ENCODE measurements at regions not wholly inside any gene's neighbourhood (a gene's known extent, or its start where the extent isn't known, plus 50 kb on each side); places are given as distances from the start of the nearest gene placed in this dataset.
A peak's percentile ranks its signal among the peaks of the same experiment; 100 is the strongest.

GRCh38 chr17:77279448-77280303 lies 138.9 kb downstream of the SEC14L1 start:
- Histone ChIP-seq H3K27me3 (no peaks in the 10 kb centered on the region), H3K36me3 (no peaks in the 10 kb centered on the region), H3K4me1 (peaks cover under 1 to 1% of the 10 kb centered on the region in 2 donors), H3K27ac (no peak overlapping the region), H3K4me3 (no peak overlapping the region), H3K9me3 (no peaks in the 10 kb centered on the region)
- intact Hi-C loops (cut with DNase I; ENCODE audit: low total_unique reads): no loop called here
- peak in 1 of 2 donors; percentile 67 for DNase-seq (ENCODE audit: low spot score in 2 of 2)
- TF ChIP-seq POLR2A (IDR thresholded peaks at IDR 0.05) (no peak), CTCF (IDR thresholded peaks at IDR 0.05) (no peak), POLR2AphosphoS5 (IDR thresholded peaks at IDR 0.05) (no peak)

- intact Hi-C loops (cut with DNase I; ENCODE audit: low total_unique reads): loop anchor here (1.0 kb wide), 1 partner anchor 24 kb away; no protein-coding TSS in a partner anchor
- H3K27ac ChIP-seq: peak overlapping the region in 1 of 2 donors; percentile 21
Measured at GRCh38 chr17:77280304-77281121, 139.7 kb downstream of the SEC14L1 start.

GRCh38 chr17:77281122-77281903 lies 140.5 kb downstream of the SEC14L1 start:
- intact Hi-C loops (cut with DNase I; ENCODE audit: low total_unique reads): loop anchor here (1.0 kb wide), 1 partner anchor 23 kb away; no protein-coding TSS in a partner anchor
- peaks cover 4 to 12% of the 10 kb centered on the region in 2 donors for H3K4me1 ChIP-seq
- peak; percentile 53 to 63 for DNase-seq (ENCODE audit: low spot score in 2 of 2)
- H3K27me3 ChIP-seq: no peaks in the 10 kb centered on the region
- no peaks in the 10 kb centered on the region for H3K36me3 ChIP-seq
- H3K4me3 ChIP-seq: peak overlapping the region; percentile 31 to 70 (median 63)
- no peak for TF ChIP-seq CTCF (IDR thresholded peaks at IDR 0.05)
- peak in 1 of 3 donors; percentile 30 for TF ChIP-seq POLR2AphosphoS5 (IDR thresholded peaks at IDR 0.05)
- TF ChIP-seq POLR2A (IDR thresholded peaks at IDR 0.05): no peak
- H3K9me3 ChIP-seq: no peaks in the 10 kb centered on the region
- peak overlapping the region; percentile 74 to 97 for H3K27ac ChIP-seq

More at GRCh38 chr17:77280304-77281121, 139.7 kb downstream of the SEC14L1 start:
- Histone ChIP-seq H3K9me3 (no peaks in the 10 kb centered on the region), H3K4me3 (peak overlapping the region; percentile 20 to 70 (median 63)), H3K4me1 (peaks cover 4 to 8% of the 10 kb centered on the region in 2 donors), H3K27me3 (no peaks in the 10 kb centered on the region), H3K36me3 (no peaks in the 10 kb centered on the region)
- TF ChIP-seq POLR2A (IDR thresholded peaks at IDR 0.05) (no peak), CTCF (IDR thresholded peaks at IDR 0.05) (no peak), POLR2AphosphoS5 (IDR thresholded peaks at IDR 0.05) (no peak)
- DNase-seq (ENCODE audit: low spot score in 2 of 2): no peak

GRCh38 chr17:77281904-77282367 lies 141.2 kb downstream of the SEC14L1 start:
- no peak for DNase-seq (ENCODE audit: low spot score in 2 of 2)
- H3K9me3 ChIP-seq: no peaks in the 10 kb centered on the region
- no peaks in the 10 kb centered on the region for H3K36me3 ChIP-seq
- TF ChIP-seq CTCF (IDR thresholded peaks at IDR 0.05): no peak
- TF ChIP-seq POLR2AphosphoS5 (IDR thresholded peaks at IDR 0.05): no peak
- no peak for TF ChIP-seq POLR2A (IDR thresholded peaks at IDR 0.05)
- H3K27me3 ChIP-seq: no peaks in the 10 kb centered on the region
- intact Hi-C loops (cut with DNase I; ENCODE audit: low total_unique reads): loop anchor here (1.0 kb wide), 1 partner anchor 22 kb away; no protein-coding TSS in a partner anchor
- peaks cover 6 to 13% of the 10 kb centered on the region in 2 donors for H3K4me1 ChIP-seq
- peak overlapping the region; percentile 31 to 70 (median 63) for H3K4me3 ChIP-seq
- peak overlapping the region; percentile 74 to 97 for H3K27ac ChIP-seq

Data from breast epithelium (tissue), 4 donors.